Activated naive CD4-positive, alpha-beta T cell treated with anti-CD3 and anti-CD28 coated beads for 36 hours (primary cell): ENCODE measurements at regions not wholly inside any gene's neighbourhood (a gene's known extent, or its start where the extent isn't known, plus 50 kb on each side); places are given as distances from the start of the nearest gene placed in this dataset.

ENCODE experiments used
- CTCF ChIA-PET: fragments of 350-600 bp; sonication (Branson Sonifier 250); formaldehyde crosslinking; loops from one replicate; lab custom pipeline; 2021; ENCODE audit warnings: antibody characterized with exemption; lab: Charles Lee
- DNase-seq: peaks from one replicate; pipeline ENCODE4 v3.0.0-alpha.2; 2020
- H3K27ac Mint-ChIP-seq: one replicate; pipeline ENCODE4 v1.8.0; 2021; ENCODE audit warnings: mild to moderate bottlenecking, mixed read lengths
- H3K27me3 Mint-ChIP-seq: one replicate; pipeline ENCODE4 v1.8.0; 2021; ENCODE audit warnings: low read depth, mixed read lengths
- H3K36me3 Mint-ChIP-seq: one replicate; pipeline ENCODE4 v1.8.0; 2021; ENCODE audit warnings: low read depth, mixed read lengths
- H3K4me1 Mint-ChIP-seq: one replicate; pipeline ENCODE4 v1.8.0; 2021; ENCODE audit warnings: low read depth, mixed read lengths
- H3K4me3 Mint-ChIP-seq: one replicate; pipeline ENCODE4 v1.8.0; 2021; ENCODE audit warnings: mild to moderate bottlenecking, moderate library complexity, mixed read lengths
- H3K9me3 Mint-ChIP-seq: one replicate; pipeline ENCODE4 v1.8.0; 2021; ENCODE audit warnings: mixed read lengths
- intact Hi-C: fragments of 100-400 bp; cut with micrococcal nuclease; formaldehyde crosslinking; loops from one replicate; pipeline ENCODE4 v1.15.1; 2023

GRCh38 chr13:107681600-107681999 is 533.7 kb downstream of the LIG4 start:
- Mint-ChIP-seq H3K36me3 (no peaks in the 10 kb centered on the region), H3K4me1 (no peaks in the 10 kb centered on the region), H3K9me3 (peaks cover 3% of the 10 kb centered on the region), H3K27ac (no peak overlapping the region), H3K4me3 (no peak overlapping the region), H3K27me3 (no peaks in the 10 kb centered on the region)
- CTCF ChIA-PET = no interaction called here
- no peak for DNase-seq
- intact Hi-C loops = no loop called here

GRCh38 chr13:107680115-107680514 is 535.2 kb downstream of the LIG4 start:
- intact Hi-C loops = no loop called here
- no peak overlapping the region for H3K27ac Mint-ChIP-seq
- H3K9me3 Mint-ChIP-seq = peaks cover 3% of the 10 kb centered on the region
- H3K27me3 Mint-ChIP-seq = no peaks in the 10 kb centered on the region
- H3K4me3 Mint-ChIP-seq = no peak overlapping the region
- H3K36me3 Mint-ChIP-seq = no peaks in the 10 kb centered on the region
- H3K4me1 Mint-ChIP-seq = no peaks in the 10 kb centered on the region
- CTCF ChIA-PET = no interaction called here
- DNase-seq = no peak

- no peak overlapping the region for H3K4me3 Mint-ChIP-seq
- CTCF ChIA-PET = no interaction called here
- DNase-seq = no peak
- no peaks in the 10 kb centered on the region for H3K27me3 Mint-ChIP-seq
- peaks cover 5% of the 10 kb centered on the region for H3K9me3 Mint-ChIP-seq
- H3K36me3 Mint-ChIP-seq = no peaks in the 10 kb centered on the region
- no peak overlapping the region for H3K27ac Mint-ChIP-seq
- H3K4me1 Mint-ChIP-seq = no peaks in the 10 kb centered on the region
- intact Hi-C loops = no loop called here
These were observed 537.2 kb downstream of the LIG4 start for GRCh38 chr13:107678075-107678689.

- Mint-ChIP-seq H3K36me3 (no peaks in the 10 kb centered on the region), H3K27me3 (no peaks in the 10 kb centered on the region)
These were observed 539.3 kb downstream of the LIG4 start for GRCh38 chr13:107675847-107676550.

GRCh38 chr13:107669391-107669993 is 545.8 kb downstream of the LIG4 start:
- Mint-ChIP-seq H3K27ac (no peak overlapping the region), H3K4me3 (no peak overlapping the region), H3K27me3 (no peaks in the 10 kb centered on the region), H3K4me1 (no peaks in the 10 kb centered on the region), H3K36me3 (no peaks in the 10 kb centered on the region), H3K9me3 (peaks cover 2% of the 10 kb centered on the region)
- no peak for DNase-seq
- CTCF ChIA-PET = no interaction called here
- intact Hi-C loops = no loop called here

More at GRCh38 chr13:107675847-107676550, 539.3 kb downstream of the LIG4 start:
- intact Hi-C loops = no loop called here
- no peak for DNase-seq
- H3K4me3 Mint-ChIP-seq = no peak overlapping the region
- H3K27ac Mint-ChIP-seq = no peak overlapping the region
- H3K4me1 Mint-ChIP-seq = no peaks in the 10 kb centered on the region
- peaks cover 5% of the 10 kb centered on the region for H3K9me3 Mint-ChIP-seq
- CTCF ChIA-PET = no interaction called here

GRCh38 chr13:107665926-107666458 is 549.3 kb downstream of the LIG4 start:
- intact Hi-C loops = no loop called here
- CTCF ChIA-PET = no interaction called here

GRCh38 chr13:107650081-107650701 is 565.1 kb downstream of the LIG4 start:
- DNase-seq = peak; percentile 33
- intact Hi-C loops = loop anchor here (1.0 kb wide), 1 partner anchor 439 kb away; no protein-coding TSS in a partner anchor
- Mint-ChIP-seq H3K4me3 (no peak overlapping the region), H3K9me3 (no peaks in the 10 kb centered on the region), H3K27ac (no peak overlapping the region), H3K27me3 (peaks cover 2% of the 10 kb centered on the region), H3K4me1 (no peaks in the 10 kb centered on the region), H3K36me3 (no peaks in the 10 kb centered on the region)
- CTCF ChIA-PET = interaction anchor here (0.7 to 2.0 kb wide), 3 partner anchors 12 to 414 kb away, joined by 3 to 5 read pairs (median 3); no protein-coding TSS in a partner anchor

More at GRCh38 chr13:107665926-107666458, 549.3 kb downstream of the LIG4 start:
- no peak overlapping the region for H3K4me3 Mint-ChIP-seq
- H3K9me3 Mint-ChIP-seq = no peaks in the 10 kb centered on the region
- no peaks in the 10 kb centered on the region for H3K27me3 Mint-ChIP-seq
- H3K27ac Mint-ChIP-seq = no peak overlapping the region
- no peaks in the 10 kb centered on the region for H3K36me3 Mint-ChIP-seq
- no peaks in the 10 kb centered on the region for H3K4me1 Mint-ChIP-seq
- no peak for DNase-seq

GRCh38 chr13:107649079-107649478 is 566.3 kb downstream of the LIG4 start:
- DNase-seq = no peak
- no peak overlapping the region for H3K4me3 Mint-ChIP-seq
- no peak overlapping the region for H3K27ac Mint-ChIP-seq
- intact Hi-C loops = loop anchor here (1.0 kb wide), 1 partner anchor 276 kb away; no protein-coding TSS in a partner anchor
- CTCF ChIA-PET = interaction anchor here (1.3 to 2.0 kb wide), 2 partner anchors 10 to 13 kb away, joined by 3 to 5 read pairs; no protein-coding TSS in a partner anchor
- H3K36me3 Mint-ChIP-seq = no peaks in the 10 kb centered on the region
- no peaks in the 10 kb centered on the region for H3K9me3 Mint-ChIP-seq
- H3K27me3 Mint-ChIP-seq = peaks cover 2% of the 10 kb centered on the region
- no peaks in the 10 kb centered on the region for H3K4me1 Mint-ChIP-seq

GRCh38 chr13:107644136-107644535 is 571.2 kb downstream of the LIG4 start:
- Mint-ChIP-seq H3K4me3 (no peak overlapping the region), H3K4me1 (no peaks in the 10 kb centered on the region), H3K27me3 (no peaks in the 10 kb centered on the region), H3K27ac (no peak overlapping the region), H3K36me3 (no peaks in the 10 kb centered on the region), H3K9me3 (no peaks in the 10 kb centered on the region)
- intact Hi-C loops = no loop called here
- CTCF ChIA-PET = no interaction called here
- no peak for DNase-seq

- H3K27me3 Mint-ChIP-seq = no peaks in the 10 kb centered on the region
These were observed 571.7 kb downstream of the LIG4 start for GRCh38 chr13:107643615-107644014.

GRCh38 chr13:107642831-107643230 is 572.5 kb downstream of the LIG4 start:
- Mint-ChIP-seq H3K36me3 (no peaks in the 10 kb centered on the region), H3K27me3 (no peaks in the 10 kb centered on the region), H3K4me1 (no peaks in the 10 kb centered on the region), H3K4me3 (no peak overlapping the region), H3K27ac (no peak overlapping the region), H3K9me3 (no peaks in the 10 kb centered on the region)
- CTCF ChIA-PET = no interaction called here
- no peak for DNase-seq
- intact Hi-C loops = no loop called here

More at GRCh38 chr13:107643615-107644014, 571.7 kb downstream of the LIG4 start:
- no peaks in the 10 kb centered on the region for H3K4me1 Mint-ChIP-seq
- no peak overlapping the region for H3K4me3 Mint-ChIP-seq
- no peak overlapping the region for H3K27ac Mint-ChIP-seq
- DNase-seq = no peak
- CTCF ChIA-PET = no interaction called here
- intact Hi-C loops = no loop called here
- H3K36me3 Mint-ChIP-seq = no peaks in the 10 kb centered on the region
- no peaks in the 10 kb centered on the region for H3K9me3 Mint-ChIP-seq

- Mint-ChIP-seq H3K4me3 (no peak overlapping the region), H3K9me3 (no peaks in the 10 kb centered on the region), H3K4me1 (no peaks in the 10 kb centered on the region), H3K36me3 (no peaks in the 10 kb centered on the region), H3K27me3 (no peaks in the 10 kb centered on the region), H3K27ac (no peak overlapping the region)
- CTCF ChIA-PET = no interaction called here
- DNase-seq = no peak
- intact Hi-C loops = no loop called here
These were observed 573.8 kb downstream of the LIG4 start for GRCh38 chr13:107641574-107641973.
